Peyer's patch (tissue), 4 donors: ENCODE measurements at regions not wholly inside any gene's neighbourhood (a gene's known extent, or its start where the extent isn't known, plus 50 kb on each side); places are given as distances from the start of the nearest gene placed in this dataset.

Experiments used
- CTCF ChIP-seq, 6 experiments: fragments of 450-650 bp in 4 of 6; fragments of 200-600 bp in 2 of 6; sonication (generic) in 1 of 6; IDR thresholded peaks; one replicate each; pipeline ENCODE4 v1.5.1; 2017 to 2019; ENCODE audit warnings: antibody characterized with exemption in 6 of 6, mild to moderate bottlenecking in 3 of 6, moderate library complexity in 1 of 6
- POLR2A ChIP-seq, 2 donors: fragments of 450-650 bp; IDR thresholded peaks; one replicate each; pipeline ENCODE4 v1.5.1; 2017; ENCODE audit warnings: antibody characterized with exemption in 2 of 2, mild to moderate bottlenecking in 2 of 2, moderate library complexity in 2 of 2

DNA sequence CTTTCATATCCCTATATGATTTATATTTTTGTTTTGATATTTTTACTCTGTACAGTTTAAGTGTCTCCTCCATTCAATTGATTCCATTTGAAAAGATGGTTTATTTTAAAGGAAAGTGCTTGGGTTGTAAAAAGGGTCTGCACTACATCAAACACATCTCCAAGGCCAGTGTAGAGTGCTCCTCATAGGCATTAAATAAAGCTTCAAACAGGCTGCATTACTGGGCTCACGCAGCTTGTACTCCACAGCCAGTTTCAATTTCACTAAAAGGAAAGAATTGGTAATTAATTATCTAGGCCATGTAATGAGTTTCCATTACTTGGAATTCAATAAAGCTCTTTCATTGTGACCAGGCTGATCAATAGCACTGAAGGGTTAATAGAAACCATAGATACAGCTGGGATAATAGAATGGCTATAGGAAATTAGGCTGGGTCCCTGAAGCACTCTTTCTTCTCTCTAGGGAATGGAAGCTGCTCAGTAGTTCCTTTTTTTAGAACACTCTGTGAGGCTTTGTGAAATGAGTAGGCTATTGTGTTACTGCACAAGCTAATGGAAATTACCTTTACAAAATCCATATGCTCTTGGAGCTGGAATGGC lies 442.2 kb downstream of the RNF144B start:
- TF ChIP-seq CTCF (IDR thresholded peaks at IDR 0.05): no peak
- TF ChIP-seq POLR2A (IDR thresholded peaks at IDR 0.05): no peak
